ENCODE measurements at regions not wholly inside any gene's neighbourhood (a gene's known extent, or its start where the extent isn't known, plus 50 kb on each side); places are given as distances from the start of the nearest gene placed in this dataset.
"Not testable (repeated sequence)": the region's sequence is repeated elsewhere in the genome, so short reads cannot be mapped to it uniquely, and the experiment has no call there.

DNA sequence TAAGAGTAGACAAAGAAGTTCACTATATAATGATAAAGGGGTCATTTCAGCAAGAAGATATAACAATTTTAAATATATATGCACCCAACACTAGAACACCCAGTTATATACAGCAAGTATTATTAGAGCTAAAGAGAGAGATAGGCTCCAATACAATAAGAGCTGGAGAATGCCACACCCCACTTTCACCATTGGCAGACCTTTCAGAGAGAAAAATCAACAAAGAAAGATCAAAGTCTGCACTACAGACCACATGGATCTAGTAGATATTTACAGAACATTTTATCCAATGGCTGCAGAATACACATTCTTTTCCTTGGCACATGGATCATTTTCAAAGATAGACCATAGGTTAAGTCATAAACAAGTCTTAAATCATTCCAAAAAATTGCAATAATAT lies 479.7 kb upstream of the DIAPH2 start (continued):
- no peak for TF ChIP-seq CBX8 (IDR thresholded peaks at IDR 0.05)

- ATAC-seq: no peak
- Histone ChIP-seq H3K4me2 (no peak overlapping the region), H3K9me3 (no peaks in the 10 kb centered on the region), H3K4me1 (no peaks in the 10 kb centered on the region), H3K4me3 (no peak overlapping the region), H3K27ac (no peak overlapping the region)
- ChIA-PET CTCF (no interaction called here), POLR2A (no interaction called here)
- no peak for FAIRE-seq
- DNase-seq (ENCODE audit: low read depth in 1 of 2, low spot score in 1 of 2): no peak
- no peak for TF ChIP-seq PHF8 (IDR thresholded peaks at IDR 0.05; ENCODE audit: borderline replicate concordance, low read depth)
- no peak for TF ChIP-seq HOXB13 (CRISPR knock-in tag; IDR thresholded peaks at IDR 0.05; ENCODE audit: low read depth)
- TF ChIP-seq RARB (CRISPR knock-in tag; IDR thresholded peaks at IDR 0.05): no peak
- TF ChIP-seq ZSCAN20 (CRISPR knock-in tag; IDR thresholded peaks at IDR 0.05): no peak
- TF ChIP-seq FOSB (CRISPR knock-in tag; IDR thresholded peaks at IDR 0.05): no peak
- TF ChIP-seq MYC (IDR thresholded peaks at IDR 0.05; ENCODE audit: borderline replicate concordance, low read length): no peak
- no peak for TF ChIP-seq CBX8 (IDR thresholded peaks at IDR 0.05)
- no peak for TF ChIP-seq JUNB (IDR thresholded peaks at IDR 0.05)
Measured at GRCh38 chrX:96211953-96212352, 472.7 kb upstream of the DIAPH2 start.

- H3K4me2 ChIP-seq; H3K9me3 ChIP-seq; DNase-seq (ENCODE audit: low read depth in 1 of 2, low spot score in 1 of 2); CTCF ChIA-PET; H3K27ac ChIP-seq; H3K4me3 ChIP-seq; H3K4me1 ChIP-seq; ATAC-seq; POLR2A ChIA-PET; FAIRE-seq: not testable (repeated sequence)
- 29% methylated on average over 4 of the region's 4 CpGs for WGBS (ENCODE audit: missing lambda C conversion rate)
Measured at GRCh38 chrX:96214681-96215080, 470.0 kb upstream of the DIAPH2 start.

DNA sequence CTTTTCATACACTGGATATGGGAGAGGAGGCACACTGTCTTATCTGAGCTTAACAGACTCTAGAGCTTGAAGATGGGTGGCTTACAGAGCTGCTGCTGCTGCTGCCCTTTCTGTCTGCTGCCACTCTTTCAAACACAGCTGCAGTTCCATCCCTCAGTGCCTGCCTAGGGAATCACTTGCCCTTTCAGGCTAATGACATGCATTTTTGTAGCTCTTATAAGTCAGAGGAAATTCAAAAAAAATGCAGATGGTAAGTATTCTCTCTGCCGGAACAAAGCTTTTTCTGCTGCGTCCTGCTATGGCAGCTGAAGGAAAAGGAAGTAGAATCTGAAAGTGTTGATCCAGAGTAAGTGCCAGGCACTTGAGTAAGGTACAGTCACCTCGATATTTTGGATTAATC lies 460.4 kb upstream of the DIAPH2 start:
- ChIA-PET CTCF (no interaction called here), POLR2A (no interaction called here)
- DNase-seq (ENCODE audit: low read depth in 1 of 2, low spot score in 1 of 2) (no peak), ATAC-seq (no peak), FAIRE-seq (peak; percentile 32)
- Histone ChIP-seq H3K4me2 (no peak overlapping the region), H3K4me1 (no peaks in the 10 kb centered on the region), H3K9me3 (no peaks in the 10 kb centered on the region), H3K27ac (no peak overlapping the region), H3K4me3 (no peak overlapping the region)
- WGBS (ENCODE audit: missing lambda C conversion rate): 16% methylated on average over 3 of the region's 3 CpGs
- TF ChIP-seq PHF8 (IDR thresholded peaks at IDR 0.05; ENCODE audit: borderline replicate concordance, low read depth) (no peak), CHD2 (IDR thresholded peaks at IDR 0.05; ENCODE audit: low read length, partially characterized antibody) (no peak), NPAS2 (CRISPR knock-in tag; IDR thresholded peaks at IDR 0.05; ENCODE audit: borderline replicate concordance) (no peak)

DNA sequence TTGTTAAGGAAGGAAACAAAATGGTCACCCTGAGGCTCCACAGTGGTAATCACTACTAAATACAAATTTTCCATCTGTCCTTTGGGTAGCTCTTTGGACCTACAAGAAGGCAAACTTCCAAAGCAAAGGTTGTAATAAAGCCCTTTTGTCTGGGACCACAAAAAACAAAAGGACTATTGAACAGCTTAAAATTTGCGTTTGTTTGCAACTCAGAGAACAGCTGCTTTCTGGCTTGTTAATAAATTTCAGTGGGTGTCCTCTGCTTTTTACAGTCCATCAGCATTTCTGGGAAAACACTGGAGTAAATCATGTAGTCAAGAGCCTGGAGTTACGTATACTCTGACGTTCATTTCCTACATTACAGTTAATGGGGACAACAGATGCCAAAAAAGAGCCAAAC lies 439.7 kb upstream of the DIAPH2 start:
- POLR2A ChIA-PET: no interaction called here
- Histone ChIP-seq H3K4me2 (no peak overlapping the region), H3K27ac (no peak overlapping the region), H3K4me3 (no peak overlapping the region), H3K9me3 (no peaks in the 10 kb centered on the region), H3K4me1 (no peaks in the 10 kb centered on the region)
- TF ChIP-seq MAZ (IDR thresholded peaks at IDR 0.05; ENCODE audit: borderline replicate concordance, low read depth, low read length) (no peak), RNF2 (IDR thresholded peaks at IDR 0.05; ENCODE audit: borderline replicate concordance, low read depth) (no peak), POLR2AphosphoS2 (conservative IDR thresholded peaks at IDR 0.05; ENCODE audit: low read length) (no peak)
- 11% methylated on average over 3 of the region's 3 CpGs for WGBS (ENCODE audit: missing lambda C conversion rate)
- FAIRE-seq: no peak
- CTCF ChIA-PET: no interaction called here
- DNase-seq (ENCODE audit: low read depth in 1 of 2, low spot score in 1 of 2): no peak
- ATAC-seq: no peak

DNA sequence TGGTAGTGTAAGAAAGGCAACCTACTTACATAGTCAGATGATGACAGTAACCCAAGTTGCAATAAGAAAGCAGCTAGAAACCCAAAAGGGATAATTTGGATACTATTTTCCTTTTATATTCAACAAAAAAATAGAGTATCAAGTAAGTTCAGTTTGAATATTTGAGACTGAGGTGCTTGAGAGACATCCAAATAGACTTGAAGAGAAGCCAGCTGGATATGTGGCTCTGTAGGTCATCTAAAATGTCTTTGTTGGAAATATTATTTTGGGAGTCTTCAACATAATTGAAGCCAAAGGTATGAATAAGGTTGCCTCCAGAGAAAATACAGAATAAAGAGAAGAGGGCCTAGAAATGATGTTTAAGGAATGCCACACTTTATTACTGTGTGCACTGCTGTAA lies 438.2 kb upstream of the DIAPH2 start:
- DNase-seq (ENCODE audit: low read depth in 1 of 2, low spot score in 1 of 2): no peak
- ChIA-PET CTCF (no interaction called here), POLR2A (no interaction called here)
- TF ChIP-seq, protein P1, sequence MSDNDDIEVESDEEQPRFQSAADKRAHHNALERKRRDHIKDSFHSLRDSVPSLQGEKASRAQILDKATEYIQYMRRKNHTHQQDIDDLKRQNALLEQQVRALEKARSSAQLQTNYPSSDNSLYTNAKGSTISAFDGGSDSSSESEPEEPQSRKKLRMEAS (IDR thresholded peaks at IDR 0.05): no peak
- TF ChIP-seq POLR2A (IDR thresholded peaks at IDR 0.05; ENCODE audit: low read length): no peak
- Histone ChIP-seq H3K4me3 (no peak overlapping the region), H3K4me2 (no peak overlapping the region), H3K4me1 (no peaks in the 10 kb centered on the region), H3K27ac (no peak overlapping the region), H3K9me3 (no peaks in the 10 kb centered on the region)
- no peak for ATAC-seq
- FAIRE-seq: no peak

Small RNA genes in the stretch of these regions (small RNA-seq; reads per million reads assigned to genes)
- gene AL022161.1: 0 reads per million in 6 experiments
- 0 reads per million in 6 experiments for gene RN7SL379P
- gene RNA5SP510: 0 reads per million in 6 experiments
- gene RPS29P28: 0 reads per million in 6 experiments
